22Rv1 (cell line): ENCODE measurements at regions not wholly inside any gene's neighbourhood (a gene's known extent, or its start where the extent isn't known, plus 50 kb on each side); places are given as distances from the start of the nearest gene placed in this dataset.

Experiments used
- CTCF ChIP-seq: fragments of 450-650 bp; IDR thresholded peaks from 2 replicates; pipeline ENCODE4 v1.5.1; 2017; ENCODE audit warnings: mild to moderate bottlenecking
- ZFX ChIP-seq: fragments of 450-650 bp; IDR thresholded peaks from 2 replicates; pipeline ENCODE4 v1.6.1; 2017; ENCODE audit warnings: antibody characterized with exemption, borderline replicate concordance

GRCh38 chr12:38480594-38480993 is 164.0 kb downstream of the ALG10B start:
- TF ChIP-seq CTCF (no peak), ZFX (no peak)
